WTC11 (cell line): ENCODE measurements at regions not wholly inside any gene's neighbourhood (a gene's known extent, or its start where the extent isn't known, plus 50 kb on each side); places are given as distances from the start of the nearest gene placed in this dataset.

Source experiments
- ATAC-seq: fragments of 200-7000 bp; cut with Tn5 transposase; 2 replicates; pipeline ENCODE4 v1.10.0; 2021; ENCODE audit warnings: mild to moderate bottlenecking, moderate library complexity
- CTCF ChIA-PET: fragments of 300-600 bp; sonication (Branson Sonifier 250); formaldehyde crosslinking; loops from one replicate; lab custom pipeline; 2021; ENCODE audit warnings: antibody characterized with exemption; lab: Charles Lee
- POLR2A ChIA-PET: fragments of 350-600 bp; sonication (Branson Sonifier 250); formaldehyde crosslinking; loops from one replicate; lab custom pipeline; 2021; ENCODE audit warnings: antibody characterized with exemption; lab: Charles Lee
- DNase-seq: peaks from one replicate; pipeline ENCODE4 v3.0.0; 2021; ENCODE audit warnings: low spot score
- H3K27ac Mint-ChIP-seq: 2 replicates; pipeline ENCODE4 v1.8.0; 2021; ENCODE audit warnings: mixed read lengths
- H3K27me3 Mint-ChIP-seq: 2 replicates; pipeline ENCODE4 v1.8.0; 2021; ENCODE audit warnings: low read depth, mild to moderate bottlenecking, moderate library complexity, mixed read lengths
- H3K36me3 Mint-ChIP-seq: 2 replicates; pipeline ENCODE4 v1.8.0; 2021; ENCODE audit warnings: mixed read lengths
- H3K4me1 Mint-ChIP-seq: 2 replicates; pipeline ENCODE4 v1.8.0; 2022; ENCODE audit warnings: mixed read lengths
- H3K4me3 Mint-ChIP-seq: 2 replicates; pipeline ENCODE4 v1.8.0; 2021; ENCODE audit warnings: mild to moderate bottlenecking, moderate library complexity, mixed read lengths
- H3K9me3 Mint-ChIP-seq: 2 replicates; pipeline ENCODE4 v1.8.0; 2021; ENCODE audit warnings: mixed read lengths
- AR ChIP-seq: fragments of 250-450 bp; sonication (Bioruptor Pico); IDR thresholded peaks from 2 replicates; pipeline ENCODE4 v1.9.0; 2021; ENCODE audit warnings: mild to moderate bottlenecking
- ARID4B ChIP-seq: sonication (generic); formaldehyde crosslinking; IDR thresholded peaks from 2 replicates; pipeline ENCODE4 v1.8.0; 2023; ENCODE audit warnings: missing genetic modification reagents, mild to moderate bottlenecking, borderline replicate concordance
- ATF6 ChIP-seq: sonication (generic); formaldehyde crosslinking; IDR thresholded peaks from 2 replicates; pipeline ENCODE4 v1.8.1; 2023; ENCODE audit warnings: mild to moderate bottlenecking, missing genetic modification reagents
- CTCF ChIP-seq: fragments of 200-600 bp; IDR thresholded peaks from 2 replicates; pipeline ENCODE4 v1.8.0; 2022; ENCODE audit warnings: antibody characterized with exemption
- E2F1 ChIP-seq: sonication (generic); formaldehyde crosslinking; IDR thresholded peaks from 2 replicates; pipeline ENCODE4 v1.8.0; 2022; ENCODE audit warnings: mild to moderate bottlenecking, missing genetic modification reagents
- ELF4 ChIP-seq: sonication (generic); formaldehyde crosslinking; IDR thresholded peaks from 2 replicates; pipeline ENCODE4 v1.8.1; 2022; ENCODE audit warnings: low read depth, mild to moderate bottlenecking, moderate library complexity, missing genetic modification reagents
- HMGXB4 ChIP-seq: sonication (generic); formaldehyde crosslinking; IDR thresholded peaks from 2 replicates; pipeline ENCODE4 v1.8.1; 2023; ENCODE audit warnings: mild to moderate bottlenecking, moderate library complexity, missing genetic modification reagents
- RELA ChIP-seq: sonication (generic); formaldehyde crosslinking; IDR thresholded peaks from 2 replicates; pipeline ENCODE4 v1.8.1; 2022; ENCODE audit warnings: missing genetic modification reagents, mild to moderate bottlenecking, borderline replicate concordance
- SMAD3 ChIP-seq: sonication (generic); formaldehyde crosslinking; IDR thresholded peaks from 2 replicates; pipeline ENCODE4 v1.8.0; 2022; ENCODE audit warnings: missing genetic modification reagents, mild to moderate bottlenecking, borderline replicate concordance
- SOX15 ChIP-seq: fragments of 250-450 bp; sonication (Bioruptor Pico); IDR thresholded peaks from 2 replicates; pipeline ENCODE4 v1.9.0; 2021; ENCODE audit warnings: mild to moderate bottlenecking
- TCF7 ChIP-seq: sonication (generic); formaldehyde crosslinking; IDR thresholded peaks from 2 replicates; pipeline ENCODE4 v1.8.0; 2022; ENCODE audit warnings: mild to moderate bottlenecking, low read depth, missing genetic modification reagents, moderate library complexity
- USF1 ChIP-seq: sonication (generic); formaldehyde crosslinking; IDR thresholded peaks from 2 replicates; pipeline ENCODE4 v1.8.0; 2022; ENCODE audit warnings: mild to moderate bottlenecking, missing genetic modification reagents
- ZNF416 ChIP-seq: fragments of 250-450 bp; sonication (Bioruptor Pico); IDR thresholded peaks from 2 replicates; pipeline ENCODE4 v1.9.0; 2021; ENCODE audit warnings: mild to moderate bottlenecking, inconsistent platforms

- peaks cover 33% of the 10 kb centered on the region for H3K4me1 Mint-ChIP-seq
- H3K27ac Mint-ChIP-seq = no peak overlapping the region
- DNase-seq = no peak
- CTCF ChIA-PET = no interaction called here
- peaks cover 19% of the 10 kb centered on the region for H3K9me3 Mint-ChIP-seq
- TF ChIP-seq USF1 (CRISPR knock-in tag) (no peak), ARID4B (no peak), AR (CRISPR knock-in tag) (no peak), SOX15 (CRISPR knock-in tag) (no peak), E2F1 (CRISPR knock-in tag) (no peak), RELA (no peak), SMAD3 (CRISPR knock-in tag) (no peak)
- no peak overlapping the region for H3K4me3 Mint-ChIP-seq
- H3K36me3 Mint-ChIP-seq = peaks cover 4% of the 10 kb centered on the region; the same call in 1 of the 2 replicates
- no peaks in the 10 kb centered on the region for H3K27me3 Mint-ChIP-seq
- POLR2A ChIA-PET = no interaction called here
- no peak for ATAC-seq
These were observed 480.1 kb upstream of the TCF4 start for GRCh38 chr18:56067969-56068671.

- ATAC-seq (no peak), DNase-seq (no peak)
- POLR2A ChIA-PET = no interaction called here
- Mint-ChIP-seq H3K4me1 (peaks cover 35% of the 10 kb centered on the region), H3K4me3 (no peak overlapping the region), H3K27ac (no peak overlapping the region), H3K36me3 (peaks cover 4% of the 10 kb centered on the region; the same call in 1 of the 2 replicates), H3K27me3 (no peaks in the 10 kb centered on the region), H3K9me3 (peaks cover 14% of the 10 kb centered on the region)
- CTCF ChIA-PET = no interaction called here
- TF ChIP-seq TCF7 (CRISPR knock-in tag) (no peak), CTCF (no peak), ATF6 (CRISPR knock-in tag) (no peak), ZNF416 (CRISPR knock-in tag) (no peak), ELF4 (CRISPR knock-in tag) (no peak), HMGXB4 (CRISPR knock-in tag) (no peak)
These were observed 479.4 kb upstream of the TCF4 start for GRCh38 chr18:56067214-56067894.
